H9 (cell line): ENCODE measurements at regions not wholly inside any gene's neighbourhood (a gene's known extent, or its start where the extent isn't known, plus 50 kb on each side); places are given as distances from the start of the nearest gene placed in this dataset.

Experiments used
- DNase-seq: peaks from one replicate; pipeline ENCODE4 v3.0.0-alpha.2; 2017
- H2AFZ ChIP-seq: one replicate; pipeline ENCODE4 v1.6.1; 2013; ENCODE audit warnings: mild to moderate bottlenecking, low read length, control low read depth, moderate library complexity
- H2AK5ac ChIP-seq: 2 replicates; pipeline ENCODE4 v1.6.1; 2013; ENCODE audit warnings: low read length, control low read depth, mixed read lengths; ENCODE audit not compliant: insufficient read length
- H2BK120ac ChIP-seq: one replicate; pipeline ENCODE4 v1.6.1; 2013; ENCODE audit warnings: low read depth, mild to moderate bottlenecking, low read length, control low read depth, inconsistent platforms; ENCODE audit not compliant: poor library complexity, severe bottlenecking
- H2BK12ac ChIP-seq: 2 replicates; pipeline ENCODE4 v1.6.1; 2013; ENCODE audit warnings: low read length, control low read depth, mixed read lengths, low read depth; ENCODE audit not compliant: insufficient read length
- H2BK15ac ChIP-seq: 2 replicates; pipeline ENCODE4 v1.6.1; 2013; ENCODE audit warnings: low read depth, low read length, control low read depth
- H2BK20ac ChIP-seq: one replicate; pipeline ENCODE4 v1.6.1; 2013; ENCODE audit warnings: low read depth, mild to moderate bottlenecking, low read length, control low read depth, inconsistent platforms; ENCODE audit not compliant: poor library complexity, severe bottlenecking
- H2BK5ac ChIP-seq: 2 replicates; pipeline ENCODE4 v1.6.1; 2013; ENCODE audit warnings: low read length, control low read depth, mixed read lengths; ENCODE audit not compliant: insufficient read length
- H3K14ac ChIP-seq: 2 replicates; pipeline ENCODE4 v1.6.1; 2013; ENCODE audit warnings: low read length, control low read depth; ENCODE audit not compliant: insufficient read depth
- H3K18ac ChIP-seq: 2 replicates; pipeline ENCODE4 v1.6.1; 2013; ENCODE audit warnings: low read depth, mild to moderate bottlenecking, mixed read lengths, low read length, control low read depth; ENCODE audit not compliant: insufficient read length
- H3K23ac ChIP-seq: 2 replicates; pipeline ENCODE4 v1.6.1; 2013; ENCODE audit warnings: low read length, control low read depth, mixed read lengths, low read depth; ENCODE audit not compliant: insufficient read length
- H3K23me2 ChIP-seq: 2 replicates; pipeline ENCODE4 v1.6.1; 2013; ENCODE audit warnings: low read depth, mild to moderate bottlenecking, mixed read lengths, low read length, control low read depth; ENCODE audit not compliant: insufficient read length, poor library complexity, severe bottlenecking
- H3K27ac ChIP-seq: 2 replicates; pipeline ENCODE4 v1.5.1; 2013; ENCODE audit warnings: low read length, control low read depth, mixed read lengths, low read depth; ENCODE audit not compliant: insufficient read length
- H3K27me3 ChIP-seq: 2 replicates; pipeline ENCODE4 v1.6.1; 2013; ENCODE audit warnings: low read length, control low read depth, inconsistent platforms; ENCODE audit not compliant: insufficient read depth
- H3K4ac ChIP-seq: 2 replicates; pipeline ENCODE4 v1.6.1; 2013; ENCODE audit warnings: low read depth, mild to moderate bottlenecking, control low read depth, inconsistent platforms, low read length, moderate library complexity
- H3K4me1 ChIP-seq: 2 replicates; pipeline ENCODE4 v1.6.1; 2013; ENCODE audit warnings: low read length, control low read depth, inconsistent platforms; ENCODE audit not compliant: insufficient read depth
- H3K4me2 ChIP-seq: 2 replicates; pipeline ENCODE4 v1.6.1; 2013; ENCODE audit warnings: low read length, control low read depth, mixed read lengths; ENCODE audit not compliant: insufficient read length, insufficient read depth
- H3K56ac ChIP-seq: 2 replicates; pipeline ENCODE4 v1.6.1; 2013; ENCODE audit warnings: low read depth, mild to moderate bottlenecking, mixed read lengths, low read length, control low read depth; ENCODE audit not compliant: insufficient read length
- H3K79me1 ChIP-seq: 2 replicates; pipeline ENCODE4 v1.6.1; 2013; ENCODE audit warnings: low read depth, mild to moderate bottlenecking, moderate library complexity, low read length, control low read depth, inconsistent platforms; ENCODE audit not compliant: insufficient read depth, poor library complexity, severe bottlenecking
- H3K79me2 ChIP-seq: 2 replicates; pipeline ENCODE4 v1.6.1; 2013; ENCODE audit warnings: low read length, control low read depth, inconsistent platforms; ENCODE audit not compliant: insufficient read depth
- H3K9ac ChIP-seq: 2 replicates; pipeline ENCODE4 v1.6.1; 2013; ENCODE audit warnings: low read length, control low read depth, mixed read lengths; ENCODE audit not compliant: insufficient read length; ENCODE audit errors: extremely low read depth
- H3K9me3 ChIP-seq: one replicate; pipeline ENCODE4 v1.6.1; 2013; ENCODE audit warnings: low read depth, low read length, inconsistent platforms; ENCODE audit not compliant: control insufficient read depth
- H3T11ph ChIP-seq: one replicate; pipeline ENCODE4 v1.6.1; 2013; ENCODE audit warnings: mild to moderate bottlenecking, low read length, control low read depth, inconsistent platforms
- H4K20me1 ChIP-seq: one replicate; pipeline ENCODE4 v1.6.1; 2013; ENCODE audit not compliant: control insufficient read depth, insufficient read length, insufficient read depth
- H4K5ac ChIP-seq: 2 replicates; pipeline ENCODE4 v1.6.1; 2013; ENCODE audit warnings: low read depth, mild to moderate bottlenecking, mixed read lengths, low read length, control low read depth; ENCODE audit not compliant: insufficient read length
- H4K8ac ChIP-seq: replicated peaks from 2 replicates; pipeline ENCODE4 v1.6.1; 2013; ENCODE audit warnings: low read length, control low read depth, mixed read lengths, low read depth; ENCODE audit not compliant: insufficient read length
- H4K91ac ChIP-seq: 2 replicates; pipeline ENCODE4 v1.6.1; 2013; ENCODE audit warnings: low read depth, mild to moderate bottlenecking, moderate library complexity, mixed read lengths, low read length, control low read depth; ENCODE audit not compliant: insufficient read length
- H3K27ac Mint-ChIP-seq, 3 experiments: 2 replicates in 2 of 3; 3 replicates in 1 of 3; pipeline ENCODE4 v1.8.0; 2020 to 2021; ENCODE audit warnings: mixed read lengths in 3 of 3, mild to moderate bottlenecking in 1 of 3, moderate library complexity in 1 of 3
- H3K27me3 Mint-ChIP-seq: 2 replicates; pipeline ENCODE4 v1.8.0; 2021; ENCODE audit warnings: low read depth, mild to moderate bottlenecking, moderate library complexity, mixed read lengths
- H3K36me3 Mint-ChIP-seq, 3 experiments: 2 replicates in 2 of 3; 3 replicates in 1 of 3; pipeline ENCODE4 v1.8.0; 2020 to 2021; ENCODE audit warnings: low read depth in 3 of 3, mixed read lengths in 3 of 3; ENCODE audit not compliant: insufficient read depth in 1 of 3
- H3K4me1 Mint-ChIP-seq, 2 experiments: 2 replicates each; pipeline ENCODE4 v1.8.0; 2020; ENCODE audit warnings: mixed read lengths in 2 of 2
- H3K4me3 Mint-ChIP-seq, 2 experiments: 2 replicates in 1 of 2; 3 replicates in 1 of 2; pipeline ENCODE4 v1.8.0; 2020 to 2021; ENCODE audit warnings: mild to moderate bottlenecking in 2 of 2, mixed read lengths in 2 of 2, moderate library complexity in 1 of 2
- H3K9me3 Mint-ChIP-seq, 2 experiments: 2 replicates in 1 of 2; 3 replicates in 1 of 2; pipeline ENCODE4 v1.8.0; 2020; ENCODE audit warnings: mild to moderate bottlenecking in 2 of 2, mixed read lengths in 2 of 2, moderate library complexity in 1 of 2
- CTCF ChIP-seq: fragments of 200-600 bp; sonication (generic); conservative IDR thresholded peaks from 3 replicates; pipeline ENCODE4 v1.8.0; 2021; ENCODE audit warnings: antibody characterized with exemption, mild to moderate bottlenecking
- WGBS: extraction: QIAGEN DNeasy Blood & Tissue Kit; methylation state at CpG from one replicate; pipeline ENCODE4 v1.1.7; 2013; ENCODE audit warnings: missing lambda C conversion rate, low lambda C conversion rate, mixed read lengths; ENCODE audit not compliant: insufficient read length; ENCODE audit errors: extremely low coverage; 5-methylcytosine and 5-hydroxymethylcytosine counted together

DNA sequence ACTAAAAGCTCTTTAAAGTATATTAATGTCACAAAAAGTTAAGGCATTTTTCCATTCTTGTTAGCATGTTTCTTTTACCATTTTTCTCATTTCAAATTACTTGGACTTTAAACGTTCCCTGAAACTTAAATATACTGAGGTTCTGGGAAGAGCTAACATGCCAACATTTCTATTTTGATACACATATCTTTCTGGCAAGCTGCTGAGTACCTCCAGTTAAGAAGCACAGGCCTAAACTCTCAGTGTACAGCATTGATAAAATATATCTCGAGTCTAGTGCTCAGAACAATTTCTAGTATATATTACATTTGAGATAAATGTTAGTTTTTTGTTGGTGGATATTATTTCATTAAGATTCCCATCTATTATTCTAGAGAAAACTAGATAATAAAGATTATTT is 612.9 kb upstream of the KCND2 start:
- no peaks in the 10 kb centered on the region for H3K27me3 Mint-ChIP-seq
- no peaks in the 10 kb centered on the region for H3K27me3 ChIP-seq
- no peak overlapping the region for H2BK12ac ChIP-seq
- no peak overlapping the region for H2BK120ac ChIP-seq
- H3K4ac ChIP-seq: no peak overlapping the region
- no peak overlapping the region for H3K18ac ChIP-seq
- H3T11ph ChIP-seq: no peak overlapping the region
- no peak overlapping the region for H2BK15ac ChIP-seq
- no peaks in the 10 kb centered on the region for H3K79me2 ChIP-seq
- H3K23ac ChIP-seq: no peak overlapping the region
- no peak for DNase-seq
- H2BK5ac ChIP-seq: no peak overlapping the region
- TF ChIP-seq CTCF: no peak
- H3K9me3 ChIP-seq: no peaks in the 10 kb centered on the region
- H3K14ac ChIP-seq: no peak overlapping the region
- H3K4me2 ChIP-seq: no peak overlapping the region
- H4K91ac ChIP-seq: no peak overlapping the region
- no peak overlapping the region for H3K56ac ChIP-seq
- H4K20me1 ChIP-seq: no peaks in the 10 kb centered on the region
- no CpG with 5 or more reads among the region's 2 CpGs for WGBS
- no peaks in the 10 kb centered on the region for H3K4me1 ChIP-seq
- no peak overlapping the region for H2AFZ ChIP-seq
- no peaks in the 10 kb centered on the region for H3K36me3 Mint-ChIP-seq
- no peak overlapping the region for H4K8ac ChIP-seq
- H3K4me3 Mint-ChIP-seq: no peak overlapping the region
- no peak overlapping the region for H3K27ac Mint-ChIP-seq
- no peak overlapping the region for H3K27ac ChIP-seq
- no peaks in the 10 kb centered on the region for H3K79me1 ChIP-seq
- no peaks in the 10 kb centered on the region for H3K4me1 Mint-ChIP-seq
- no peak overlapping the region for H2AK5ac ChIP-seq
- no peak overlapping the region for H2BK20ac ChIP-seq
- H3K9ac ChIP-seq: no peak overlapping the region
- peaks cover 0 to 3% of the 10 kb centered on the region in 2 experiments; a peak in 1 of 5 replicates for H3K9me3 Mint-ChIP-seq
- no peak overlapping the region for H4K5ac ChIP-seq
- H3K23me2 ChIP-seq: no peaks in the 10 kb centered on the region
